ENCODE measurements at regions not wholly inside any gene's neighbourhood (a gene's known extent, or its start where the extent isn't known, plus 50 kb on each side); places are given as distances from the start of the nearest gene placed in this dataset.

DNA sequence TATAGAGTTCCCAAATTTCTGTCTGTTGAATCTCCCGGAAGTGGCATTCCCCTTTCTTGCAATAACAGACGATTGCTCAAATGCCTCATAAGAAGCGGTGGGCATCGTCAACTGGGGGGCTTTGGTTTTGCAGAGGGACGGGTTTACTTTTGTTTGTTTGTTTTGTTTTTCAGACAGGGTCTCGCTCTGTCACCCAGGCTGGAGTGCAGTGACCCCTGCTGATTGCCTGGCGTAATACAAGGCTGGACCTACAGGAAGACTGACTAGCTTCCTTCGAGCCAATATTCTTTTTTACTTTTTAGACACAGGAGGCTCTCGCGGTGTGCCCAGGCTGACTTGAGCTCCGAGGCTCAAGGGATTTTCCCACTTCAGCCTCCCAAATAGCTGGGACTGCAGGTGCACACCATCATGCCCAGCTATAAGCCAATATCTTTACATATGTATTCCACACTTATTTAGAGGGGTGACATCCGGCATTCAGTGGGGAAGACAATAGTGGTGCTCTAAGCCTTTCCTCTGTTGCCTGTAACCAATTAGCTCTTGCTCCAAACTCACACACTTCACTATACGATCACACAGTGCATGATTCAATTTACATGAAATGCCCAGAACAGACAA lies 58.1 kb downstream of the FHIP2A start:
- peak; percentile 52; the same call in 1 of the 2 replicates for ATAC-seq
- no peaks in the 10 kb centered on the region for H3K27me3 ChIP-seq (ENCODE audit: control insufficient read depth, insufficient read depth, low read length)
- BruUV-seq (replicated peaks), result no TSS peak
- H3K4me3 ChIP-seq (ENCODE audit: low read depth in 2 of 2, low read length in 2 of 2), result no peak overlapping the region
- ChIA-PET CTCF (interaction anchor here (0.5 to 4.2 kb wide), 6 partner anchors 8 to 545 kb away, joined by 3 to 26 read pairs (median 3); partner anchors contain the start of gene FHIP2A), POLR2A (interaction anchor here (0.6 kb wide), 2 partner anchors 361 to 414 kb away, joined by 3 read pairs; no protein-coding TSS in a partner anchor)
- in situ Hi-C loops (cut with HindIII; ENCODE audit: low pct_unique_long_range_greater_than_20kb, low sequenced_read_pairs), result no loop called here
- H3K9me3 ChIP-seq (ENCODE audit: control insufficient read depth, insufficient read depth, low read depth, low read length), result no peaks in the 10 kb centered on the region
- TF ChIP-seq TCF7L2 (IDR thresholded peaks at IDR 0.05; ENCODE audit: low read depth, low read length), result no peak
- TF ChIP-seq, protein P1, sequence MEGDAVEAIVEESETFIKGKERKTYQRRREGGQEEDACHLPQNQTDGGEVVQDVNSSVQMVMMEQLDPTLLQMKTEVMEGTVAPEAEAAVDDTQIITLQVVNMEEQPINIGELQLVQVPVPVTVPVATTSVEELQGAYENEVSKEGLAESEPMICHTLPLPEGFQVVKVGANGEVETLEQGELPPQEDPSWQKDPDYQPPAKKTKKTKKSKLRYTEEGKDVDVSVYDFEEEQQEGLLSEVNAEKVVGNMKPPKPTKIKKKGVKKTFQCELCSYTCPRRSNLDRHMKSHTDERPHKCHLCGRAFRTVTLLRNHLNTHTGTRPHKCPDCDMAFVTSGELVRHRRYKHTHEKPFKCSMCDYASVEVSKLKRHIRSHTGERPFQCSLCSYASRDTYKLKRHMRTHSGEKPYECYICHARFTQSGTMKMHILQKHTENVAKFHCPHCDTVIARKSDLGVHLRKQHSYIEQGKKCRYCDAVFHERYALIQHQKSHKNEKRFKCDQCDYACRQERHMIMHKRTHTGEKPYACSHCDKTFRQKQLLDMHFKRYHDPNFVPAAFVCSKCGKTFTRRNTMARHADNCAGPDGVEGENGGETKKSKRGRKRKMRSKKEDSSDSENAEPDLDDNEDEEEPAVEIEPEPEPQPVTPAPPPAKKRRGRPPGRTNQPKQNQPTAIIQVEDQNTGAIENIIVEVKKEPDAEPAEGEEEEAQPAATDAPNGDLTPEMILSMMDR (IDR thresholded peaks at IDR 0.05), result peak; percentile 97
- no peak for DNase-seq (ENCODE audit: low read depth, low spot score)
- H3K4me1 ChIP-seq (ENCODE audit: control insufficient read depth, insufficient read depth, low read length), result peaks cover 8% of the 10 kb centered on the region
- no peak overlapping the region for H3K27ac ChIP-seq (ENCODE audit: low read length)
- H3K36me3 ChIP-seq (ENCODE audit: control insufficient read depth, insufficient read depth, low read length), result no peaks in the 10 kb centered on the region
- intact Hi-C loops (cut with micrococcal nuclease; ENCODE audit: unreplicated experiment), result no loop called here

- no peaks in the 10 kb centered on the region for H3K36me3 ChIP-seq (ENCODE audit: control insufficient read depth, insufficient read depth, low read length)
- ATAC-seq (no peak), DNase-seq (ENCODE audit: low read depth, low spot score) (no peak)
- H3K9me3 ChIP-seq (ENCODE audit: control insufficient read depth, insufficient read depth, low read depth, low read length), result no peaks in the 10 kb centered on the region
- TF ChIP-seq, protein P1 (IDR thresholded peaks at IDR 0.05), result no peak
- TF ChIP-seq POLR2AphosphoS5 (IDR thresholded peaks at IDR 0.05; ENCODE audit: low read depth, low read length), result no peak
- no peak for TF ChIP-seq TCF7L2 (IDR thresholded peaks at IDR 0.05; ENCODE audit: low read depth, low read length)
- no peak for TF ChIP-seq SIN3A (IDR thresholded peaks at IDR 0.05; ENCODE audit: borderline replicate concordance, insufficient read depth, low read depth, low read length)
- TF ChIP-seq, protein P2, sequence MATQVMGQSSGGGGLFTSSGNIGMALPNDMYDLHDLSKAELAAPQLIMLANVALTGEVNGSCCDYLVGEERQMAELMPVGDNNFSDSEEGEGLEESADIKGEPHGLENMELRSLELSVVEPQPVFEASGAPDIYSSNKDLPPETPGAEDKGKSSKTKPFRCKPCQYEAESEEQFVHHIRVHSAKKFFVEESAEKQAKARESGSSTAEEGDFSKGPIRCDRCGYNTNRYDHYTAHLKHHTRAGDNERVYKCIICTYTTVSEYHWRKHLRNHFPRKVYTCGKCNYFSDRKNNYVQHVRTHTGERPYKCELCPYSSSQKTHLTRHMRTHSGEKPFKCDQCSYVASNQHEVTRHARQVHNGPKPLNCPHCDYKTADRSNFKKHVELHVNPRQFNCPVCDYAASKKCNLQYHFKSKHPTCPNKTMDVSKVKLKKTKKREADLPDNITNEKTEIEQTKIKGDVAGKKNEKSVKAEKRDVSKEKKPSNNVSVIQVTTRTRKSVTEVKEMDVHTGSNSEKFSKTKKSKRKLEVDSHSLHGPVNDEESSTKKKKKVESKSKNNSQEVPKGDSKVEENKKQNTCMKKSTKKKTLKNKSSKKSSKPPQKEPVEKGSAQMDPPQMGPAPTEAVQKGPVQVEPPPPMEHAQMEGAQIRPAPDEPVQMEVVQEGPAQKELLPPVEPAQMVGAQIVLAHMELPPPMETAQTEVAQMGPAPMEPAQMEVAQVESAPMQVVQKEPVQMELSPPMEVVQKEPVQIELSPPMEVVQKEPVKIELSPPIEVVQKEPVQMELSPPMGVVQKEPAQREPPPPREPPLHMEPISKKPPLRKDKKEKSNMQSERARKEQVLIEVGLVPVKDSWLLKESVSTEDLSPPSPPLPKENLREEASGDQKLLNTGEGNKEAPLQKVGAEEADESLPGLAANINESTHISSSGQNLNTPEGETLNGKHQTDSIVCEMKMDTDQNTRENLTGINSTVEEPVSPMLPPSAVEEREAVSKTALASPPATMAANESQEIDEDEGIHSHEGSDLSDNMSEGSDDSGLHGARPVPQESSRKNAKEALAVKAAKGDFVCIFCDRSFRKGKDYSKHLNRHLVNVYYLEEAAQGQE (IDR thresholded peaks at IDR 0.05; ENCODE audit: insufficient read depth in 1 of 2, low read depth in 2 of 2, low read length in 1 of 2), result no peak
- BruUV-seq (replicated peaks), result no TSS peak
- H3K4me1 ChIP-seq (ENCODE audit: control insufficient read depth, insufficient read depth, low read length), result peaks cover 8% of the 10 kb centered on the region
- in situ Hi-C loops (cut with HindIII; ENCODE audit: low pct_unique_long_range_greater_than_20kb, low sequenced_read_pairs) (no loop called here), intact Hi-C loops (cut with micrococcal nuclease; ENCODE audit: unreplicated experiment) (no loop called here)
- ChIA-PET CTCF (no interaction called here), POLR2A (interaction anchor here (1.2 kb wide), 1 partner anchor 94 kb away, joined by 3 read pairs; no protein-coding TSS in a partner anchor)
- H3K27ac ChIP-seq (ENCODE audit: low read length), result no peak overlapping the region
- no peak overlapping the region for H3K4me3 ChIP-seq (ENCODE audit: low read depth in 2 of 2, low read length in 2 of 2)
- H3K27me3 ChIP-seq (ENCODE audit: control insufficient read depth, insufficient read depth, low read length), result no peaks in the 10 kb centered on the region
These were observed 56.6 kb upstream of the TRUB1 start for GRCh38 chr10:114881417-114881816.

Measured in Panc1 (cell line).